Epidermal melanocyte (primary cell): ENCODE measurements at regions not wholly inside any gene's neighbourhood (a gene's known extent, or its start where the extent isn't known, plus 50 kb on each side); places are given as distances from the start of the nearest gene placed in this dataset.
"Not testable (repeated sequence)": the region's sequence is repeated elsewhere in the genome, so short reads cannot be mapped to it uniquely, and the experiment has no call there.

Experiments
- DNase-seq: peaks from one replicate; pipeline ENCODE4 v3.0.0; 2011; ENCODE audit warnings: low spot score; ENCODE audit not compliant: insufficient read length

DNA sequence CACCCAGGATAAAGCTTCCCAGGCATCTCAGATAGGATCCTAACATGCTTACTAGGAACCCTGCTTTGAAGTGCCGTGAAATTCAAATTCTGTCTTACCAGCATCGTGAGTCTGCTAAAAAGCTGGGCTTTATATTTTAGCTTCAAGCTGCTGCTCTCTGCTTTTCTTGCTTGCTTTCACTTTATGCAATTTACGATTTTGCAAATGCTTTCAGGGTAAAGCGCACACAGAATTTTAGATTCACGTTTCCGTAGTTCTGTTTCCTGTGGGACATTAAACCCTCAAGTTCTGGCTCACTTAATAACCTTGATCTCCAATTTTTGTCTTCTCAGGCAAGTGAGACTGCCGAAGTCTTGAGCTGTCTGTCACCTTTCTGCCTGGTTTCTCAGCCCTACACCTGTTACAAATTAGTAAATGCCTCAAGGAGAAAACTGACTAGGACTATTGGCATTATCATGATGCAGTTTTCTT lies 170.5 kb upstream of the TGFBR2 start:
- no peak for DNase-seq

DNA sequence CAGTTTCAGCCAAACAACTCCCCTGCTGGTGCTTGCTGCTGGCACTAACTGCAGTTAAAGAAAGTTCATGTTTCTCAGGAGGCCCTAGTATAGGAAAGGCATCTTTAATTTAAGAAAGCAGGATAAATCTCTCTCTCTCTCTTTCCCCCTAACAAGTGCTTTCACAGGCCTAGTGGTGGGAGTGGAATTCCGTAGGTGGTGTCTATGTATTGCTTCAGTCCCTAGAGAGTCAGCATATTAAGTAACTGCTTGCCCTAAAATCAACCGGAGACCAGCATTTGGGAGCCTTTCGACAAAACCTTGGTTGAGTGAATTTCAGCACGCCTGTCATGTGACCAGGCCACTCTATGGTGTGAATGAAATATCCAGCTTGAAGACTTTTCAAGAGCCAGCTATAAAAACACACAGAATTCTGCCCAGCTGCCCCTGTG lies 169.2 kb upstream of the TGFBR2 start:
- no peak for DNase-seq

DNA sequence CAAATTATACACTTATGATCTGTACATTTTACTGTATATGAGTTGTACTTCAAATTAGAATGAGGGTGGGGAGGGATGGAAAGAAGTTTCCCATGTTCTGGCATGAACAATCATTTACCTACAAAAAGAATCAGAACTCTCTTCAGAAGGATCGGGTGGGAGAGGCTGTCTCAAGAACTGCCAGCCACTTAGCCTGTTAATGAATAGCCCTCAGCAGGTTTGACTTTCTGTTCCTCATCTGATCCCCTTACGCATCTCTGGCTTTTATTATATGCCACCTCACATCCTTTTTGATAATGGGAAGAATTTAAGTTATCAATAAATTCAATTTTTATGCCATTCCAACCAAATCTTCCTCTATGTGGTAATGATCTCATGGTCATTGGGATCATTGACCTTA lies 168.3 kb upstream of the TGFBR2 start:
- DNase-seq = no peak

DNA sequence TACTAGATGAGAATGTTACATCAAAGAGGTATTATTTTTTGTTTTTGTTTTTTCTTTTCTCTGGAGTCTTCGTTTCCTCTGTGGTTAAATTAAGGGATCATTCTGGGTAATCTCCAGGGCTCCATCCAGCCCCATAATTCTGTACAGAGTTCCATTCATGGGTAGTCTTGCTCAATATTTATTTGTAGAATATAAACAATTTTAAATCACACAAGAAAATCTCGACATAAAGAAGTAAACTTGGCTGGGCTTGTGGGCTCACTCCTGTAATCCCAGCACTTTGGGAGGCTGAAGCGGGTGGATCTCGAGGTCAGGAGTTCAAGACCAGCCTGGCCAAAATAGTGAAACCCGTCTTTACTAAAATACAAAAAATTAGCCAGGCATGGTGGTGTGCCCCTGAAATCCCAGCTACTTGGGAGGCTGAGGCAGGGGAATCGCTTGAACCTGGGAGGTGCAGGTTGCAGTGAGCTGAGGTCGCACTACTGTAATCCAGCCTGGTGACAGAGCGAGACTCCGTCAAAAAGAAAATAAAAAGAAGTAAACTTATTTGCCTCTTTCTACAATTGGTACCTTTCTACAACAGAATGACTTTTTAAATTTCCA lies 166.8 kb upstream of the TGFBR2 start:
- DNase-seq = no peak

DNA sequence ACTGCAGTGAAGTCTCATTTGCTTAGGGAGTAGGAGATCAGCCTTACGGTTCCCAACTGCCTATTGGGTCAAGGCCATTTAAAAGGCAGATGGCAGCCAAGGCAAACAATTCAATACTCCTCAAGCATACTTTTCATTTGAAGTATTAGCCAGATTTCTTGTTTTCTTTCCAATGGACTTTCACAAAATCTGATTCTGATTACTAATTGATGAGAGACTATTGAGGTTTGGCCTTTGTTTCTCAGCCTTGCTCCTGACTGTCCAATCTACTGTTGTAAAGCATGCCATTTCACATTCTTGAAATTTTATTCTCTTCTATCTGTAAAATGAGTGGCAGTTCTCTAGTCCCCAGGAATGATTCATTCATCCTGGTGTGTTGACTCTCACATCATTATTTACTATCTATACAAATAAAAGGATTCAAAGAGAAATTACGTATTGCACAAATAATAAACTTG lies 166.2 kb upstream of the TGFBR2 start:
- no peak for DNase-seq

DNA sequence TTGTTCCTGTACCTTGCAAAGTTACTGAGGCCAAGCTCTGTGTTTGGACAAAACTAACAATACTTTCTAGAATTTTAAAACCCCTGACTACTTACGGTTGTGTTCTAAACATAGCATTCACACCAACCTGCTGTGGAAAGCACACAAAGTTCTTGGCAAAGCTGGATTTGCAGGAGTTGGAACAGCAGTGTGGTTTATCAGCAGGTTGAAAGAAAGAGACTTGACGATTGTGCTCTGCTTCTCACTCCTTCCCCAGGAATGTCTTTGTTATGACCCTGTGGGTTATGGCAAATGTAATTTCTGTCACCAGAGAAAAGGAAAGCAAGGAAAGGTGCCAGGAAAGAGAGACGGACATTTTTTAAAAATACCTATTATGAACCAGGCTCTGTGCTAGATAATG lies 165.5 kb upstream of the TGFBR2 start:
- DNase-seq = no peak

DNA sequence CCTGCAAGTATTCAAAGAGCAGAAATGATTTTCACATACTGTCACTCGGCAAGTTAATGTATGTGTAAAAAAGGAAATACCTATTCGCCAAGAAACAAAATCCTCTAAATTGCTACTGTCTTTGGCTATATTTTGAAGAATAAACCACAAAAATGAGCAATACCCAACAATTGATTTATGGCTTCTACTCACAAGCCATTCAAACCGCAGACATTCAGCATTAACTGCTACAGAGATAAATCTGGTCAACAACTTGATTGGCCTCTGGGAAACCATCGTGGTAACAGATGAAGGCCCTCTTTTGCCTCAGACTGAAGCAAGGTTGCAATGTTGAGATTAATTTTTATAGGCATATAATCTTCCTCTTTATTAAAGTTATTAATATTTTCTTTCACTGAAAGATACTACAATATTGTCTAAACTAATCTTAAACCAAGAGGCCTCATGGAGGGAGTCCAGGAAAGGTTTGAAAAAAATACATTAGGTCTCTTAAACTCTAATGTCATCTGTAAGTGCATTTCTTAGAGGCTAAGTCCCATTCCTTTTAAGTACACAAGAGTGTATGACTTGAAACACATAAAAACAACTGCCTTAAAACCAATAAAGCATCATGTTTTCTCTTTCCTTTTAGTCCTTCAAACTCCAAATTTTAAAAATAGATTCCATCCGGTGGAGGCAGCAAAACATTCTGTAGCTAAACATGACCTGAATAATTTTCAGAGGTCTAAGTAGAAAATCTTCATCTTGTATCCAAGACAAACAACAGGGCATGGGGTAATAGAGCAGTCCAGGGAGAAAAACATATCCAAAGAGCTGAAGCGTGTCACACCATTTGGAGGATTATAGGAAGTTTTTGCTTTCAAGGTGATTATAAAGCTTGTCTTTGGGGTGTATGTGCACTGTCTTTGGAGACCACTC lies 162.4 kb upstream of the TGFBR2 start:
- no peak for DNase-seq

DNA sequence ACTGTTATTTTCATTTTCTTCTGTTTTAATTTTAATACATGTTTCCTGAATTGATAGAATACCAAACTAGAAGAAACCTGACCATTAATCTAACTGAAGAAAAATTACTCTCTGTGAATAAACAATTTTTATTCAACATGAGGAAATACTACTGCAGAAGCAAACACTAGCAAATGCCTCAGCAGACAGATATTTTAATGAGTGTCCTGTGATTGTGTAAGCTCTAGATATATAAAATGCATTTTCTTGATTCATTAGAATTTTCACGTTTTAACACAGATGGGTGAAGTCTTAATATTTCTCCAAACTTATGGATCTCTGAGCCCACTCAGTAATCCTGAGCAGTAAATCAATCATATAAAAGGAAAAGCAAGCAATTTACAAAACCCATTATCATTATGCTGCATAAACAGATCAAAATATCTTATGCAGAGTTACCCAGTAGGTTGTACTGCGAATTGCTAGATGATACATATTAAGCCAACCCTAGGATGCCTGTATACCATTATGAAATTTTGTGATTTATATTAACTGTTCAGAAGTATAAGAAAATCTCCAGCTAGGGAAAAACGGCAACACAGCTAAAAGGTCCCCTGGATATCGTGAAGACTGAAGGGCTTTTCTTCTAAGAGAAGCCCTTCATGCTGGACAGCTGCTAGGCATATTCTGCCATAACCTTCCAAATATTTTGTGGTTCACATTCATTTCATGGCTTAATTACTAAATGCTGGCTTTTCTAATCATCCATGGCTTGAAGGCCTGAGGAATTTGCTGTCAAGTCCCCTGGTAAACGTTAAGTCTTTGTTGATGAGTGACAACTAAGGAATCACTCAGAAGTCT lies 157.7 kb upstream of the TGFBR2 start:
- DNase-seq = peak; percentile 43

DNA sequence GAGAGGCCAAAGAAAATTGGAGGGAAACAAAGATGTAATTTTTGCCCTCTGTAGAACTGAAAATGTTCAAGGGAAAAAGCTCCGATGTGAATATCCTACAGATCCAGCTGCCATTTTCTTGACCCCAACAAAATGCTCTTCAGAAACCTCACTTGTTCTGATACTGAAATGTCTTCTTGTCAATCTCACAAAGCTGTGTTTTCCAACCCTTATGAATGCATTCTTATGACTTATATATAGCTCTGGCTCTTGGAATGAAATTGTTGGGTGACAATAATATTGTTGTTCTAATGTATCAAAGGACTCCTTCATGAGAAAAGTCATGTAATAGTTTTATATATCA lies 157.1 kb upstream of the TGFBR2 start:
- DNase-seq = no peak

DNA sequence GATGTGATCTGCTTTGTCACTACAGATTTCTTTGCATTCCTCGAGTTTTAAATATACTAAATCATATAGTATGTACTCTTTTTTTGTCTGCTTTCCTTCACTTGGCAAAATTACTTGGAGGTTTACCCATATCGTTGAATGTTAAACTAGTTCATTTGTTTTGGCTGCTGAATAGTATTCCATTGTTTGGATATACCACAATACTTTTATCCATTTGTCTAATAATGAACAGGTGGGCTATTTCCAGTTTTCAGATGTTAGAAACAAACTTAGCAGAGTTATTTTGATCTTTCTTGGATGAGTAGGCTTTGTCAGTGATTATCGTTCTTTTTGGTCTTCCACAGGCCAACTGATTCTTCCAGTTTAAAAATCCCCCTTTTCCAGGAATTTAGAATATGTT lies 154.0 kb upstream of the TGFBR2 start:
- DNase-seq = no peak

DNA sequence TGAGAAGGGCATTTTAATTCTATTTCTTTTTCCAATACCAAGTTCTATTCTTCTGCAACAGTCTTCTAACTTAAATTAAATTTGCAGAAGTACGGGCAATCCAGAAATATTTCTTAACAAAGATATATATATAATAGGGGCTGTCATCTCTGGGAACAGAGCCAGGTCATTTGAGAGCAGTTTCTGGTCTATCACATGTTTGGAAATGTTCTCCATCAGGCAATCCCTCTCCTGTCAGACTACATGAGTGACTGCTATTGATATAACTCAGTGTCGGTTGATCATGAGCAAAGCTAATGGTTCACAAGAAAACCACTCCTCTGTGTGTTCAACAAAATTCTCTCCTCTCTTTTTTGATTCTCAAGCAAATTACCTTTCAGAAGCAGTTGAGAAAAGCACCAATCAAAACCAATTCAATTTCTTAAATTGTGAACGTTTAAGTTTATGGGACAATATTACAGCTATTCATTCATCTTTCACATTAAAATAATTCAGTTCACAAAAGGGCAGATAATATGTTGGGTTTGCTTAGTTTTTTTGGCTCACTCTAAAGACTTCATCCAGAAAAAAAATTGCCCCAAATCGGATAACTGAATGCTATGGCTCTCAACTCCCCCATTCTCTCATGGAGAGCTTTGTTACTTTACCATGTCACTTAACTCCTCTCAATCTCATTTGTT lies 152.9 kb upstream of the TGFBR2 start:
- no peak for DNase-seq

DNA sequence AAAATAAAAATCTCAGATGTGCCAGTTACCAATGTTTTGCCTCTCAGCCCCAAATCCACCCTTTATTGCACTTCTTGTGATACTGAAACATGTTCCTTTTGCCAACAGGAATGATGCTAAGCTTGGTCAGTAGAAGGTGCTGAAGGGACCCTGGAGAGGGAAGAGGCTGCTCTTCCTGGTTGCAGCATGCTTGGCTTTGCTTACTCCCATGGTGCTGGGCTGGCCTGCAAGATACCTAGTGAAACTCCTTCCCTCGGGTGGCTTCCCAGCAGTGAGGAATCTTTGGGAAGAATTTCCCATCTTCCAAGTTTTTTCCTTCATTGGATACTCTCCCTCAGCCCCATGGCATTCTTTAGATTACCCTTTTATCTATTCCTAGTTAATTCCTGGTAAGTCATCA lies 151.8 kb upstream of the TGFBR2 start:
- DNase-seq = no peak

DNA sequence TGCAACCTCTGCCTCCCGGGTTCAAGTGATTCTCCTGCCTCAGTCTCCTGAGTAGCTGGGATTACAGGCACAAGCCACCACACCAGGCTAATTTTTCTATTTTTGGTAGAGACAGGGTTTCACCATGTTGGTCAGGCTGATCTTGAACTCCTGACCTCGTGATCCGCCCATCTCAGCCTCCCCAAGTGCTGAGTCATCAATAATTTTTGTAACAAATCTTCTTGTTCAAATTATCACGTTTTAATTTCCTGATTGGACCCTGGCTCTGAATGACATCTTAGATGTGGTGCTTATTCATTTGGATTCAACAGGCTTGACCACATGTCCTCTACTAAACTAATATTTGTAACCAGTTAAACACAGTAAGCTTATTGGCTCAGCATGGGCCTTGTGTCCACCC lies 151.3 kb upstream of the TGFBR2 start:
- not testable (repeated sequence) for DNase-seq

DNA sequence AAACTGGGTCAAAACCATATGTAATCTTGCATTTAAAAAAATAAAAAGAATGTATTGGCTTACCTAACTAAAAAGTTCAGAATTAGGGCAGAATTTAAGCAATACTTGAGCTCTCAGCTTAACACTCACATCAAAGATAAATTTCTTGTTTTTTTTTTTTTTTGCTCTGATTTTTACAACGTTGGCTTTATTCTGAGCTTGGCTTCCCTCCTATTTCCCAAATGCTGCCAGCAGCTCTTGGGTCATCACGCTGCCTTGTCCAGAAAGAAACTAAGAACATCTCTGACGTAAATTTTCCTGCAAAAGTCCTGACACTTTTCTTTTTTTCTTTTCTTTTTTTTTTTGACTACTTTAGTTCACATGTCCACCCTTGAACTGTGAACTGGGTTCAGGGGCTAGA lies 150.6 kb upstream of the TGFBR2 start:
- no peak for DNase-seq

DNA sequence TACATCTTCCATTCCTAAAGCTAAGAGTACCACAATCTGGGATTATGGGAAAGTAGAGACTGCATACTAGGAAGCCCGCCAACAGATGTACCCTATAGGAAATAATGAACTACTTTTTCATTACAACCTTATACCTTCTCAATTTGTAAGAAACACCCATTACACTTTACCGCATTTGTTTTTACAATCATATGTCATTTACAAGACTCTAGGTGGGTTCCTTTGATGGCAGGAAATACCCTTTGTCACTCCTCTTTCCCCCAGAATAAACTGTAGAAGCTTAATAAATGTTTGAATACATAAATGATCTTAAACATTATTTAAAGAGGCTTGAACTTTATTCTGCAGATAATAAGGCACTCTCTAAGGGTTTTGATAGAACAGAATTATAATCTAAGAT lies 150.1 kb upstream of the TGFBR2 start:
- no peak for DNase-seq

DNA sequence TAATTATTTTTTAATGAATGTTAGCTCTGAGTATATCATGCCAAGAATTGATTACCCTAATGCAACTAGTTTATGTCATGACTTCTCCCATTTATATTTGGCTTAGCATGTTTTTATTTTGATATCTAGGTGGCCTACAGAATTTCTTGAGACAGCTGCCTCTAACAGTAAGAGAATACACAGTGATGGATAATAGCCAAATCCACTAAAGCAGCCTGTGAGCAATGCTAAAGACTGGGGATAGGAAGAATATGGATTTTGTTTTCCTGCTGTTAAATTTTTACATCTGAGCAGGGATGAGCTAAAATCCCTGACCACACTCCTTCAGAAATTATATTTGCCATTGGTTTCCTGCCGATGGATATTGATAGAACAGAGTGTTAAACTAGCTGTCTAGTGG lies 149.3 kb upstream of the TGFBR2 start:
- no peak for DNase-seq

DNA sequence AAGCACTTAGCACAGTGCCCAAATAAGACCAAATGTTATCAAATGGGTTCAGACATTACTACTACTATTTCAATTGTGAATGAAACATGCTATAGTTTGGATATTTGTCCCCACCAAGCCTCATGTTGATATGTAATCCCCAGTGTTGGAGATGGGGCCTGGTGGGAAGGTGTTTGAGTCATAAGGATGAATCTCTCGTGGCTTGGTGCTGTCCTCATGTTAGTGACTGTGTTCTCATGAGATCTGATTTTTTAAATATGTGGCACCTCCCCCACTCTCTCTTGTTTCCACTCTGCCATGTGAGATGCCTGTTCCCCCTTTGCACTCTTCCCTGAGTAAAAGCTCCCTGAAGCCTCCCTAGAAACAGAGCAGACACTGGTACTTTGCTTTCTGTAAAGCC lies 148.7 kb upstream of the TGFBR2 start:
- DNase-seq = no peak

DNA sequence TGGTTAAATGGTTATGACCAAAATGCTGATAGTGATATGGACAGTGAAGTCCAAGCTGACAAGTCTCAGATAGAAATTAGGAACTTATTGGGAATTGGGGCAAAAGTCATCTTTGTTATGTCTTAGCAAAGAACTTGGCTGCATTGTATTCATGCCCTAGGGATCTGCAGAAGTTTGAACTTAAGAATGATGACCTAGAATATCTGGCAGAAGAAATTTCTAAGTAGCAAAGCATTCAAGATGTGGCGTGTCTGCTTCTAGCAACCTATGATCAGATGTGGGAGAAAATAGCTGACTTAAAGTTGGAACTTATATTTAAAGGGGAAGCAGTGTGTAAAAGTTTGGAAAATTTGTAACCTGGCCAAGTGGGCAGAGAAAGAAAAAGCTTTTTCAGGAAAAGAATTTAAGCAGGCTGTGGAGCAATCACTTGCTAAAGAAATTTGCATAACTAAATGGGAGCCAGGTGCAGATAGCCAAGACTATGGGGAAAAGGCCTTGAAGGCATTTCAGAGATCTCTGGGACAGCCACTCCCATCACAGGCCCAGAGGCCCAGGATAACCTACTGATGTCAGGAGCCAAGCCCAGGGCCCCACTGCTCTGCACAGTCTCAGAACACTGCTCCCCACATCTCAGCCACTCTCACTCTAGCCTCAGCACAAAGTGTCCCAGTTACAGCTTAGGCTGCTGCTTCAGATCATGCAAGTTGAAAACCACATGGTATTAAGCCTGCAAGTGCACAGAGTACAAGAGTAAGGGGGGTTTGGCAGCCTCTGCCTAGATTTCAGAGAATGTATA lies 147.8 kb upstream of the TGFBR2 start:
- no peak for DNase-seq

DNA sequence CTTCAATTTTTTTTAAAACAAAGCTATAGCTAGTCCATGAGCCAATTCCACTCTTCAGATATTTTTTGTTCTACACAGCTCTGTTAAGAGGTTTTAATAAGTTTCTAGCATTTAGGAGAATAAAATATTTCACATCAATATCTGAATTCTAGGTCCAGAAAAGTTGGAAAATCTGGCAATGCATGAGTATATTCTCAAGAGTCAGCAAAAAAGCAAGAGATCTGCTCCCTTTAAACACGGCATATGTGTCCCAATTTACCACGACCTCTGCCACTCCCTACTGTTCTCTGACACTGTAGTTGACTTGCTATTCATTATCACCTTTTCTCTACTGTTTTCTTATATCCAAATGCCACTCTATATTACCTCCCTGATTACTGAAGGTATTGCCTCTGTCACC lies 145.1 kb upstream of the TGFBR2 start:
- no peak for DNase-seq

DNA sequence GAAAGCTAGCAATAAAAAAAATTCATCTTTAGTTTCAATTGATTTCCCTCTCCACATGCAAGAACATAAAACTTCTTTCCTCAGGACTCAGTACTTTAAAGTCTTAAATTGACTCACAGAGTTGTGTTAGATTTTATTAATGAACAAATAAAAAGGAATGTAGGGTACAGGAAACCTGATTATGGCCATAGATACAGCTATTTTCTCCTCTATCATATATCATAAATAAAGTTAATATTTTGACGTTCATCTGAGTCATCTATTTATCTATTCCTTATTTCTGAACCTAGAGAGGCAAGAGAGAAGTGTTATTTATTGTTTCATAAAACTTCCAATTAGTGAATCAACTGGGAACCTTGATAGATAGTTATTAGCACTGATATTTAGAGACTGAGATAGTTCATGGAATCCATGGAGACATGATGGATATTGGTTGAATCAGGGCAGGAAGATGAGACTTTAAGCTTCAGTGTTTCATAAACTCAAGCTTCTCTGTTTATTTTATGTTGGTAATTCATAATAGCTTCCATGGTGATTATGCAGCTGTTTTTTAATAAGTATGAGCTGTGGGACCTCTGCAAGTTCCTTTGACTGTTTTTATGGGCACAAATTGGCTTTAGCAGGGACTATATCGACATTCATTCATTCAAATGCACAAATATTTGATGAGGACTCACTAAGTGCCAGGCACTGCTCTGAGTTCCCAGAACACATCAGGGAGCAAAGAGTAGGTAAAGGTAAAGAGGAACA lies 143.5 kb upstream of the TGFBR2 start:
- DNase-seq = no peak
